WERI-Rb-1 (cell line): ENCODE measurements at regions not wholly inside any gene's neighbourhood (a gene's known extent, or its start where the extent isn't known, plus 50 kb on each side); places are given as distances from the start of the nearest gene placed in this dataset.

Experiments used
- DNase-seq: peaks from one replicate; pipeline ENCODE4 v3.0.0-alpha.2; 2020
- H3K27ac ChIP-seq: fragments of 250-450 bp; sonication (Bioruptor Pico); 2 replicates; pipeline ENCODE4 v1.5.1; 2020; ENCODE audit warnings: mild to moderate bottlenecking, moderate library complexity
- H3K27me3 ChIP-seq: fragments of 250-450 bp; sonication (Bioruptor Pico); 2 replicates; pipeline ENCODE4 v1.5.1; 2021; ENCODE audit warnings: mild to moderate bottlenecking, low read depth, moderate library complexity; ENCODE audit not compliant: insufficient read depth, severe bottlenecking
- H3K36me3 ChIP-seq: fragments of 250-450 bp; sonication (Bioruptor Pico); 2 replicates; pipeline ENCODE4 v1.5.1; 2020; ENCODE audit warnings: mild to moderate bottlenecking, moderate library complexity
- H3K4me3 ChIP-seq: 2 replicates; pipeline ENCODE4 v1.5.1; 2011; ENCODE audit warnings: low read depth, mild to moderate bottlenecking, control low read depth, low read length
- H3K9me3 ChIP-seq: fragments of 250-450 bp; sonication (Bioruptor Pico); 2 replicates; pipeline ENCODE4 v1.5.1; 2021; ENCODE audit warnings: mild to moderate bottlenecking, moderate library complexity; ENCODE audit not compliant: severe bottlenecking
- TF ChIP-seq, protein P1 (sequence below): IDR thresholded peaks from 2 replicates; pipeline ENCODE4 v1.5.1; 2011; ENCODE audit warnings: low read depth, mild to moderate bottlenecking, control low read depth, inconsistent platforms, low read length

DNA sequence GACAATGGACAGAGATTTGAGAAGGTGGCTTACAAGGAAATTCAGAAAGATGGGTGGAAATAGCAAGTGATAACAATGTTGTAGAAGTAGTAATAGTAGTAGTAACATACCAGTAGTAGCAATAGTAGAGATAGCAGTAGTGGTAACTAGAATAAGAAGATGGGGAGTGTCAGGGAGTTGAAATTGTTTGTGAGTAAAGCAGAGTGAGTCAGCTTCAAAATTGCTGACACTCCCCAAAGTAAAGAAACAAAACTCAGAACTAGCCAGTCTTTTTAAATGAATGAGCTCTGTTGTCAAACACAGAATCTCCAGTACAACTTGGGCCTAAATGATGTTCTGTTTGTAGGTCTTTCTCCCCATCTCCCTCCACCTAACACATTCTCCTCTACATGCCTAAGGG, 1040.9 kb downstream of the CBLN2 start:
- TF ChIP-seq, protein P1, sequence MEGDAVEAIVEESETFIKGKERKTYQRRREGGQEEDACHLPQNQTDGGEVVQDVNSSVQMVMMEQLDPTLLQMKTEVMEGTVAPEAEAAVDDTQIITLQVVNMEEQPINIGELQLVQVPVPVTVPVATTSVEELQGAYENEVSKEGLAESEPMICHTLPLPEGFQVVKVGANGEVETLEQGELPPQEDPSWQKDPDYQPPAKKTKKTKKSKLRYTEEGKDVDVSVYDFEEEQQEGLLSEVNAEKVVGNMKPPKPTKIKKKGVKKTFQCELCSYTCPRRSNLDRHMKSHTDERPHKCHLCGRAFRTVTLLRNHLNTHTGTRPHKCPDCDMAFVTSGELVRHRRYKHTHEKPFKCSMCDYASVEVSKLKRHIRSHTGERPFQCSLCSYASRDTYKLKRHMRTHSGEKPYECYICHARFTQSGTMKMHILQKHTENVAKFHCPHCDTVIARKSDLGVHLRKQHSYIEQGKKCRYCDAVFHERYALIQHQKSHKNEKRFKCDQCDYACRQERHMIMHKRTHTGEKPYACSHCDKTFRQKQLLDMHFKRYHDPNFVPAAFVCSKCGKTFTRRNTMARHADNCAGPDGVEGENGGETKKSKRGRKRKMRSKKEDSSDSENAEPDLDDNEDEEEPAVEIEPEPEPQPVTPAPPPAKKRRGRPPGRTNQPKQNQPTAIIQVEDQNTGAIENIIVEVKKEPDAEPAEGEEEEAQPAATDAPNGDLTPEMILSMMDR = no peak
- DNase-seq = no peak
- Histone ChIP-seq H3K36me3 (no peaks in the 10 kb centered on the region), H3K4me3 (no peak overlapping the region), H3K27ac (no peak overlapping the region), H3K27me3 (no peaks in the 10 kb centered on the region), H3K9me3 (no peaks in the 10 kb centered on the region)

DNA sequence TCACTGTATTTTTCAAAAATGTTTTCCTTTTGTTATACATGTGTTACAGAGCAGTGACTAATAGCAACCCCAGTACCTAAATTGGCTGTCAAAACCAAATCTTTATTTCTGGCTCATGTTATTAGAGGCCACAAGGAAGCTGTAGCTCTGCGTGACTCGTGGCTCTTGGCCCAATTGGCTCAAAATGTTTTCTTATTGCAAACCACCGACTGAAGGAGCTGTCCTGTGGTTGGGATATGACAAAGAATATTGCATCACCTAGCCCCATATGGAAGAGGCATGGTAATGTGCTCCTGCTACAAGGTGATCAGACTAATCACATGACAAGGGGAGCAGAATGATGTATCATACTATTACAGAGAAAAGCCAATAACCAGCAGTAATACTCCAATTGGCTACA, 1058.5 kb downstream of the CBLN2 start:
- Histone ChIP-seq H3K36me3 (no peaks in the 10 kb centered on the region), H3K27ac (no peak overlapping the region), H3K9me3 (no peaks in the 10 kb centered on the region), H3K27me3 (no peaks in the 10 kb centered on the region), H3K4me3 (no peak overlapping the region)
- TF ChIP-seq, protein P1 = no peak
- DNase-seq = no peak

DNA sequence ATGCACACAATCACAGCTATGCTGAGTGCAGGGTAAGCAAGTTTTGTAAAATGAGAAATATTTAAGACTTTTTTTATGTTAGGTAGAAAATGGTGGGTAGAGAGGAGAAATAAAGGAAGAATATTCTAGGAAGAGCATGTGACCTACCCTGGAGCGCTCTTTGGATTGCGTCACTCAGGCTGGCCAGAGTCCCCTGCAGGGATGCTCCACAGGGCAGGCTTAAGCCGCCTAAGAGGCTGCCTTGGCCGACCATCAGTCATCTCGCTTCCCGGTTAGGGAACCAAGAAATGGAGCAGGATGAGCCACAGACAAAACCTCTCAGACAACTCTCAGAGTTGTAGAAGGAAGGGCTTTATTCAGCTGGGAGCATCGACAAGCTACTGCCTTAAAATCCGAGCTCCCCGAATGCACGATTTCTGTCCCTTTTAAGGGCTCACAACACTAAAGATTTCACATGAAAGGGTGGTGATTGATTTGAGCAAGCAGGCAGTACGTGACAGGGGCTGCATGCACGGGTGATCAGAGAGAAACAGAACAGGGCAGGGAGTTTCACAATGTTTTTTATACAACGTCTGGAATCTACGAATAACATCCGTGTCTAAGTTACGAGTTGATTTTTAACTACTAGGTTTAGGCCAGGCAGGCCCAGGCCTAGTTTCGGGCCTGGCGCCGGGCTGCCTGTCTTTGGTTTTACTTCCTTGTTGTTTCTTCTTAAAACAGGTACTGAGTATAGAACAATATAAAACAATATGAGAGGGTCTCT, 1072.0 kb downstream of the CBLN2 start:
- no peak for DNase-seq
- no peak overlapping the region for H3K4me3 ChIP-seq
- H3K36me3 ChIP-seq = no peaks in the 10 kb centered on the region
- H3K27me3 ChIP-seq = no peaks in the 10 kb centered on the region
- no peak overlapping the region for H3K27ac ChIP-seq
- H3K9me3 ChIP-seq = no peaks in the 10 kb centered on the region
- TF ChIP-seq, protein P1 = no peak

DNA sequence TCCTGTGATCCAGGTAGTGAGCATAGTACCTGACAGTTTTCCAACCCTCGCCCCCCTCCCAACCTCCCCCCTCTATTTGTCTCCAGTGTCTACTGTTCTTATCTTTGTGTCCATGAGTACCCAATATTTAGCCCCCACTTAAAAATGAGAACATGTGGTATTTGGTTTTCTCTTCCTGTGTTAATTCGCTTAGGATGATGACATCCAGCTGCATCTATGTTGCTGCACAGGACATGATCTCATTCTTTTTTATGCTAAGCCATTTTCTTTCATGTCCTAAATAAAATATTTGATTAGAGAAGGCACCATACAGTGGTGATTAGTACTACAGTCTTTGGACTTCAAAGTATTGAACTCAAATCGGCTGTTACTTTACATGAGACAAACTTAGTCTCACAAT, 1087.9 kb downstream of the CBLN2 start:
- H3K9me3 ChIP-seq = no peaks in the 10 kb centered on the region
- no peaks in the 10 kb centered on the region for H3K36me3 ChIP-seq
- H3K27me3 ChIP-seq = no peaks in the 10 kb centered on the region
- no peak overlapping the region for H3K27ac ChIP-seq
- TF ChIP-seq, protein P1 = no peak
- no peak for DNase-seq
- H3K4me3 ChIP-seq = no peak overlapping the region

DNA sequence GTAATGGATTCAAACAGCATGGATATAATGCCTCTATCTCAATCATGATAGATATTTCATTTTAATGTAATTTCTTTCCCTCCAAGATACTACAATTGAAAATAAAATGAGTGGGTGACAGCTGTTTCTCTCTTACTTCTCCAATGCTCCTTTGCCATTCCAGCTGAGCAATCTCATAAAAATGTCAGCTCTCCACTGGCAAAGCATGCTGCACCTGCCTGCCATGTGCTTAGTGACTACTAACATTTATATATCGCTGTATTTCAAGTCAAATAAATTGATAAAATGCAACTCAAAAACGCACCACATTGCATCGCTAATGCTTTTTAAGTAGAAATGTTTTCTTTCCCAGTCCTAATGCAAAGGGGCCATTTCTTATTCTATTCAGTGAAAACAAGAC, 1093.9 kb downstream of the CBLN2 start:
- DNase-seq = no peak
- no peaks in the 10 kb centered on the region for H3K36me3 ChIP-seq
- no peaks in the 10 kb centered on the region for H3K27me3 ChIP-seq
- H3K27ac ChIP-seq = no peak overlapping the region
- TF ChIP-seq, protein P1 = no peak
- H3K4me3 ChIP-seq = no peak overlapping the region
- no peaks in the 10 kb centered on the region for H3K9me3 ChIP-seq
